ENCODE measurements at regions not wholly inside any gene's neighbourhood (a gene's known extent, or its start where the extent isn't known, plus 50 kb on each side); places are given as distances from the start of the nearest gene placed in this dataset.

DNA sequence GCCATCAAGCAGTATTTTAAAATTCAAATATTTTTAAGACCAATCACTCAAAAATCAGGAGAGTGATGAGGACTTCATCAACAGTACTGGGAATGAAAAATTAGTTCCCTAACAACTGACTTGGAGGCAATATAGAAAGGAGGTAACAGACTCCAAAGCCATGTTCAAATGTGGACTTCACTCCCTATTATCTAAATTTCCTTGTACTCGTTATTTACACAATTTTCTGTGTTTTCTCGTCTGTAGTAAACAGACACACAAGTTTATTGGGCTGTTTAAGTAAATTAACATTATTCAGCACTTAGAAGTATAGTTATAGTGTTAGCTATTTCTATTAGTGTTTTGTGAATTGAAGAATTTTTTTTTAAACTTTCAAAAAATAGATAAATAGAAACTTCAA is 159.5 kb upstream of the FTMT start:
- H3K36me3 ChIP-seq: no peaks in the 10 kb centered on the region
- 82 to 83% methylated on average over 2 of the region's 2 CpGs for WGBS, 2 donors (ENCODE audit: low coverage in 1 of 2)
- TF ChIP-seq, protein P1, sequence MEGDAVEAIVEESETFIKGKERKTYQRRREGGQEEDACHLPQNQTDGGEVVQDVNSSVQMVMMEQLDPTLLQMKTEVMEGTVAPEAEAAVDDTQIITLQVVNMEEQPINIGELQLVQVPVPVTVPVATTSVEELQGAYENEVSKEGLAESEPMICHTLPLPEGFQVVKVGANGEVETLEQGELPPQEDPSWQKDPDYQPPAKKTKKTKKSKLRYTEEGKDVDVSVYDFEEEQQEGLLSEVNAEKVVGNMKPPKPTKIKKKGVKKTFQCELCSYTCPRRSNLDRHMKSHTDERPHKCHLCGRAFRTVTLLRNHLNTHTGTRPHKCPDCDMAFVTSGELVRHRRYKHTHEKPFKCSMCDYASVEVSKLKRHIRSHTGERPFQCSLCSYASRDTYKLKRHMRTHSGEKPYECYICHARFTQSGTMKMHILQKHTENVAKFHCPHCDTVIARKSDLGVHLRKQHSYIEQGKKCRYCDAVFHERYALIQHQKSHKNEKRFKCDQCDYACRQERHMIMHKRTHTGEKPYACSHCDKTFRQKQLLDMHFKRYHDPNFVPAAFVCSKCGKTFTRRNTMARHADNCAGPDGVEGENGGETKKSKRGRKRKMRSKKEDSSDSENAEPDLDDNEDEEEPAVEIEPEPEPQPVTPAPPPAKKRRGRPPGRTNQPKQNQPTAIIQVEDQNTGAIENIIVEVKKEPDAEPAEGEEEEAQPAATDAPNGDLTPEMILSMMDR (IDR thresholded peaks at IDR 0.05): no peak
- TF ChIP-seq POLR2AphosphoS5 (IDR thresholded peaks at IDR 0.05) (no peak), POLR2A (IDR thresholded peaks at IDR 0.05) (no peak), EP300 (IDR thresholded peaks at IDR 0.05) (no peak)
- H3K27ac ChIP-seq: no peak overlapping the region
- H3K9me3 ChIP-seq: no peaks in the 10 kb centered on the region
- no peaks in the 10 kb centered on the region for H3K4me1 ChIP-seq
- H3K4me3 ChIP-seq: no peak overlapping the region
- ATAC-seq: no peak
- H3K27me3 ChIP-seq: no peaks in the 10 kb centered on the region

DNA sequence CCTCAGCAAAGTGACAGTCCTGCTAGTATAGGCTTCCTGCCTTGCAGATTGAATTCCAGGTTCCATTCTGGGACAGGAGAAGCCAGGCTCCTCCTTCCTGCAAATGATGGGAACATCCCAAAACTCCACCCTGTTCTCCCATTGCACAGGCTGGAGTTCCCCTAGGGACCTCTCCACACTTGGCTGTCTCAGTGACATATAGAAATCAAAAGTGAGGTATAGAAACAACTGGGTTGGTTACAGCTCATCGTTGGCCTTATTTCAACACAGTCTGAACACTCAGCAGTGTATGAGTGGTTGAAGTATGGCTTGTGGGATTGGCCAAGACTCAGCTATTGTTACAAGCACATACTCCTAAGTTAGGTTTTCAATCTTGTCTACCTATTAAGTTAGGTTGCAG is 157.8 kb upstream of the FTMT start:
- WGBS, 2 donors (ENCODE audit: low coverage in 1 of 2): 80 to 88% methylated on average over 1 of the region's 1 CpG
- no peak overlapping the region for H3K27ac ChIP-seq
- no peak overlapping the region for H3K4me3 ChIP-seq
- no peaks in the 10 kb centered on the region for H3K9me3 ChIP-seq
- no peaks in the 10 kb centered on the region for H3K27me3 ChIP-seq
- H3K36me3 ChIP-seq: no peaks in the 10 kb centered on the region
- no peak for ATAC-seq
- no peaks in the 10 kb centered on the region for H3K4me1 ChIP-seq
- TF ChIP-seq, protein P1 (IDR thresholded peaks at IDR 0.05): no peak
- TF ChIP-seq EP300 (IDR thresholded peaks at IDR 0.05) (no peak), POLR2A (IDR thresholded peaks at IDR 0.05) (no peak), POLR2AphosphoS5 (IDR thresholded peaks at IDR 0.05) (no peak)

DNA sequence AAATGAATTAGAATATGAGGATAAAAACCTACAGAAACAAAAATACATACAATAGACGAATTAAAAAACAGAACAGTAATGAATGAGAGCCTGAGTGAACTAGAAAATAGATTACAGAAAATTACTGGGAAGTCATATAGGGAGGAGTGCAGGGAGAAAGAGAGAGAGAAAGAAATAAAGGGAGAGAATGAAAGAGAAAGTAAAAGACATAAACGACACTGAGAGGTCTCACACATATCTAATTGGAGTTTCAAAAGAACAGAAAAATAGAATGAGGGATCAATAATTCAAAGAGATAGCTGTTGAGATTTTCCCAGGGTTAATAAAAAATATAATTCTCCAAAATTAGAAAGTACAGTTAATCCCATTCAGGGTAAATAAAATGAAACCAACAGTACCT is 156.4 kb upstream of the FTMT start:
- Histone ChIP-seq H3K4me1 (no peaks in the 10 kb centered on the region), H3K4me3 (no peak overlapping the region), H3K36me3 (no peaks in the 10 kb centered on the region), H3K27me3 (no peaks in the 10 kb centered on the region), H3K9me3 (no peaks in the 10 kb centered on the region), H3K27ac (no peak overlapping the region)
- no peak for TF ChIP-seq POLR2AphosphoS5 (IDR thresholded peaks at IDR 0.05)
- TF ChIP-seq POLR2A (IDR thresholded peaks at IDR 0.05): no peak
- TF ChIP-seq, protein P1 (IDR thresholded peaks at IDR 0.05): no peak
- TF ChIP-seq EP300 (IDR thresholded peaks at IDR 0.05): no peak
- ATAC-seq: no peak
- 62 to 84% methylated on average over 2 of the region's 2 CpGs for WGBS, 2 donors (ENCODE audit: low coverage in 1 of 2)

DNA sequence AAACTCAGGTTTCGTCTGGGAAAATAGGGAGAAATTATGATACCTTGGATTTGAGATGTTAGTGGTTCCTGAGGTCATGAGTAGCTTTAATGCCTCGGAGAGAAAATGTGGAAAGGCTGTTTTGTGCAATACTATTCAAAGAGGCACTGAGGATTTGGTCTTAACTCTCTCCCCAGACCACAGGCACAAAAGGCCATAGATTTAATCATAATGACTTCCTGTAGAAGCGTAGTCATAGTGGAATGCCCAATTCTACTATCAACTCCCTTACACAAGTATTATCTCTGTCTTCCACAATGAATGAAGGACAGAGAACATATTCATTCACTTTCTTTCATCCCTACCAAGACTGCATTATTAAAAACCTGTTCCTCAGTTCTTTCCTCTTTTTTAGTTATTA is 153.0 kb upstream of the FTMT start:
- WGBS, 2 donors (ENCODE audit: low coverage in 1 of 2): 65 to 79% methylated on average over 2 to 3 of the region's 3 CpGs
- H3K9me3 ChIP-seq: no peaks in the 10 kb centered on the region

DNA sequence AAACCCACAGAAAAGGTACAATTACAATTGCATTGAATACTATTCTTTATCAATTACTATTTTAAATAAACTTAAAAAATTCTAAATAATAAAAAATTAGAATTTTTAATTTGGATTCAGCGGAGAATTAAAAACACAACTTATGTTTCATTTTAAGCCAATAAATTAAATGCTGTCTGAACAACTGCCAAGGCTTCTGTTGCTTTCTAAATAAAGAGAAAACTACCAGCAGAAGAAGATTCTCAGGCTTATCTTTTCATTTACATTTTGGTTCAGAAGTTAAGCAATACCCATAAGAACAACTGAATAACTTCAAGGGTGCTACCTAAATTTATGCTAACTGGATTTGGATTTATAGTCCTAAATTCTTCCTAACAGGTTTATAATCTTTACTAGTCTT is 150.0 kb upstream of the FTMT start:
- no peak for ATAC-seq

More for the DNA sequence above, 153.0 kb upstream of the FTMT start:
- no peak for ATAC-seq
- no peaks in the 10 kb centered on the region for H3K36me3 ChIP-seq
- H3K27ac ChIP-seq: no peak overlapping the region
- TF ChIP-seq POLR2AphosphoS5 (IDR thresholded peaks at IDR 0.05) (no peak), POLR2A (IDR thresholded peaks at IDR 0.05) (no peak), EP300 (IDR thresholded peaks at IDR 0.05) (no peak)
- TF ChIP-seq, protein P1 (IDR thresholded peaks at IDR 0.05): no peak
- H3K4me3 ChIP-seq: no peak overlapping the region
- H3K4me1 ChIP-seq: no peaks in the 10 kb centered on the region
- H3K27me3 ChIP-seq: no peaks in the 10 kb centered on the region

More for the DNA sequence above, 150.0 kb upstream of the FTMT start:
- H3K4me3 ChIP-seq: no peak overlapping the region
- WGBS, 2 donors (ENCODE audit: low coverage in 1 of 2): 93 to 100% methylated on average over 1 of the region's 1 CpG
- no peak overlapping the region for H3K27ac ChIP-seq
- TF ChIP-seq EP300 (IDR thresholded peaks at IDR 0.05) (no peak), POLR2A (IDR thresholded peaks at IDR 0.05) (no peak), POLR2AphosphoS5 (IDR thresholded peaks at IDR 0.05) (no peak)
- TF ChIP-seq, protein P1 (IDR thresholded peaks at IDR 0.05): no peak
- H3K9me3 ChIP-seq: no peaks in the 10 kb centered on the region
- no peaks in the 10 kb centered on the region for H3K27me3 ChIP-seq
- no peaks in the 10 kb centered on the region for H3K4me1 ChIP-seq
- H3K36me3 ChIP-seq: no peaks in the 10 kb centered on the region
